HUDEP-2 (cell line): ENCODE measurements at regions not wholly inside any gene's neighbourhood (a gene's known extent, or its start where the extent isn't known, plus 50 kb on each side); places are given as distances from the start of the nearest gene placed in this dataset.

ENCODE experiments used
- DNase-seq, 76 experiments: peaks; one replicate each; lab custom pipeline; 2025; ENCODE audit not compliant: unreplicated experiment in 76 of 76; lab: John Stamatoyannopoulos, UW

- no peak for DNase-seq
Observed at GRCh38 chr14:94998110-94998509, 159.2 kb downstream of the DICER1 start.

- no peak for DNase-seq
Observed at GRCh38 chr14:94995551-94995950, 161.8 kb downstream of the DICER1 start.

GRCh38 chr14:94994245-94994644 lies 163.1 kb downstream of the DICER1 start:
- DNase-seq = no peak

GRCh38 chr14:94992046-94992445 lies 165.3 kb downstream of the DICER1 start:
- DNase-seq = no peak

GRCh38 chr14:94989946-94990345 lies 167.4 kb downstream of the DICER1 start:
- no peak for DNase-seq

GRCh38 chr14:94989417-94989816 lies 167.9 kb downstream of the DICER1 start:
- DNase-seq = no peak

GRCh38 chr14:94987409-94987808 lies 169.9 kb downstream of the DICER1 start:
- no peak for DNase-seq

GRCh38 chr14:94979891-94980290 lies 177.4 kb downstream of the DICER1 start:
- DNase-seq = no peak

GRCh38 chr14:94977016-94977415 lies 180.3 kb downstream of the DICER1 start:
- DNase-seq = no peak

- no peak for DNase-seq
Observed at GRCh38 chr14:94975366-94975765, 182.0 kb downstream of the DICER1 start.

GRCh38 chr14:94974893-94975292 lies 182.4 kb downstream of the DICER1 start:
- no peak for DNase-seq

GRCh38 chr14:94974422-94974821 lies 182.9 kb downstream of the DICER1 start:
- no peak for DNase-seq

- no peak for DNase-seq
Observed at GRCh38 chr14:94971750-94972149, 185.6 kb downstream of the DICER1 start.

GRCh38 chr14:94970941-94971730 lies 186.2 kb downstream of the DICER1 start:
- no peak for DNase-seq

GRCh38 chr14:94969766-94970165 lies 187.6 kb downstream of the DICER1 start:
- no peak for DNase-seq

- no peak for DNase-seq
Observed at GRCh38 chr14:94966868-94967267, 190.5 kb downstream of the DICER1 start.

GRCh38 chr14:94966344-94966743 lies 191.0 kb downstream of the DICER1 start:
- DNase-seq = no peak

GRCh38 chr14:94965551-94966313 lies 191.6 kb downstream of the DICER1 start:
- DNase-seq = no peak

GRCh38 chr14:94964931-94965330 lies 192.4 kb downstream of the DICER1 start:
- no peak for DNase-seq

GRCh38 chr14:94964181-94964580 lies 193.1 kb downstream of the DICER1 start:
- DNase-seq = no peak

GRCh38 chr14:94963051-94963450 lies 193.1 kb upstream of the GSC start:
- no peak for DNase-seq

GRCh38 chr14:94962166-94962575 lies 192.3 kb upstream of the GSC start:
- DNase-seq = no peak
